ENCODE measurements at regions not wholly inside any gene's neighbourhood (a gene's known extent, or its start where the extent isn't known, plus 50 kb on each side); places are given as distances from the start of the nearest gene placed in this dataset.

DNA sequence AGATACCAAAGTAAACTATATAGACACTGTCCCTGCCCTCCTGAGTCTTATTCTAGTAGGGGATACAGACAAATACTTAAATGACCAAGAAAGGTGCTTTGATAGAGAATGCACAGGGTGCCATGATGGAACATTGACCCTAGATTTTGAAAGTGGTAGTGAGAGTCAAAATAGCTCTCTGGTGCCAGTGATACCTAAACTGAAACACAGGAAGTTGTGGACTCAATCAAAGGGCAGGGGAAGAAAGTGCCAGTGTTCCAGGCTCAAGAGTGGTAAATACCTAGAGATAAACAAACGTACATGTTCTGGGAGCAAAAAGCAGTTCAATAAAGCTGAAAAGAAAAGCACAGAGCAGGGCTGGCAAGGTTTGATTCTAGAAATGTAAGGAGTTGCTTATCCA lies 267.6 kb downstream of the ISL1 start:
- TF ChIP-seq CTCF (conservative IDR thresholded peaks at IDR 0.05; ENCODE audit: low read depth in 2 of 2) (no peak), CREB1 (CRISPR knock-in tag; IDR thresholded peaks at IDR 0.05; ENCODE audit: low read depth) (no peak), POLR2AphosphoS5 (IDR thresholded peaks at IDR 0.05; ENCODE audit: low read depth) (no peak), EZH2 (IDR thresholded peaks at IDR 0.05; ENCODE audit: low read depth, unreplicated experiment) (no peak), ETS1 (IDR thresholded peaks at IDR 0.05) (no peak), EZH2phosphoT487 (IDR thresholded peaks at IDR 0.05; ENCODE audit: unreplicated experiment) (no peak), JUNB (IDR thresholded peaks at IDR 0.05; ENCODE audit: unreplicated experiment) (no peak)
- TF ChIP-seq, protein P1, sequence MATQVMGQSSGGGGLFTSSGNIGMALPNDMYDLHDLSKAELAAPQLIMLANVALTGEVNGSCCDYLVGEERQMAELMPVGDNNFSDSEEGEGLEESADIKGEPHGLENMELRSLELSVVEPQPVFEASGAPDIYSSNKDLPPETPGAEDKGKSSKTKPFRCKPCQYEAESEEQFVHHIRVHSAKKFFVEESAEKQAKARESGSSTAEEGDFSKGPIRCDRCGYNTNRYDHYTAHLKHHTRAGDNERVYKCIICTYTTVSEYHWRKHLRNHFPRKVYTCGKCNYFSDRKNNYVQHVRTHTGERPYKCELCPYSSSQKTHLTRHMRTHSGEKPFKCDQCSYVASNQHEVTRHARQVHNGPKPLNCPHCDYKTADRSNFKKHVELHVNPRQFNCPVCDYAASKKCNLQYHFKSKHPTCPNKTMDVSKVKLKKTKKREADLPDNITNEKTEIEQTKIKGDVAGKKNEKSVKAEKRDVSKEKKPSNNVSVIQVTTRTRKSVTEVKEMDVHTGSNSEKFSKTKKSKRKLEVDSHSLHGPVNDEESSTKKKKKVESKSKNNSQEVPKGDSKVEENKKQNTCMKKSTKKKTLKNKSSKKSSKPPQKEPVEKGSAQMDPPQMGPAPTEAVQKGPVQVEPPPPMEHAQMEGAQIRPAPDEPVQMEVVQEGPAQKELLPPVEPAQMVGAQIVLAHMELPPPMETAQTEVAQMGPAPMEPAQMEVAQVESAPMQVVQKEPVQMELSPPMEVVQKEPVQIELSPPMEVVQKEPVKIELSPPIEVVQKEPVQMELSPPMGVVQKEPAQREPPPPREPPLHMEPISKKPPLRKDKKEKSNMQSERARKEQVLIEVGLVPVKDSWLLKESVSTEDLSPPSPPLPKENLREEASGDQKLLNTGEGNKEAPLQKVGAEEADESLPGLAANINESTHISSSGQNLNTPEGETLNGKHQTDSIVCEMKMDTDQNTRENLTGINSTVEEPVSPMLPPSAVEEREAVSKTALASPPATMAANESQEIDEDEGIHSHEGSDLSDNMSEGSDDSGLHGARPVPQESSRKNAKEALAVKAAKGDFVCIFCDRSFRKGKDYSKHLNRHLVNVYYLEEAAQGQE (IDR thresholded peaks at IDR 0.05; ENCODE audit: unreplicated experiment) = no peak
